ENCODE measurements at regions not wholly inside any gene's neighbourhood (a gene's known extent, or its start where the extent isn't known, plus 50 kb on each side); places are given as distances from the start of the nearest gene placed in this dataset.

DNA sequence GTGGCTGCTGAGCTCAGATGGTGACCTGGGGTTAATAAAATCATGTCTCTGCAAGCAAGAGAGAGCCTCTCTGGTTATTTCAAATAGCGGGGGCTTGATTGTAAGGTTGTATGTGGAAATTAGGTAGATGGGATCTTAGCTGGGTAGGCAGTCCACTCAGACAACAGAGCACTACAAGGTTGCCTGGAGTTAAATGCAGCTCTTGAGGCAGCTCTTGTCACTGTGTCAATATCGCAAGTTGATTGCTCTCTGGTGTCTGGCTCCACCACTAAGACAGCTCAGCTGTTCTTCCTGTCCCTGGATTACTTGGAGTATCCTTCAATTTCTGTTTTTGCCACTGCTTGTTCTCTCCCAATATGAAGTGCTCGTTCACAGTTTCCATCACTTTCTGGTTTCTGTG, 93.8 kb downstream of the C21orf91 start:
- TF ChIP-seq TAF1 (IDR thresholded peaks at IDR 0.05; ENCODE audit: low read depth, low read length) (no peak), POLR2A (IDR thresholded peaks at IDR 0.05; ENCODE audit: low read depth, low read length) (no peak), POLR2AphosphoS5 (IDR thresholded peaks at IDR 0.05; ENCODE audit: low read depth, low read length) (no peak), POU2F2 (IDR thresholded peaks at IDR 0.05; ENCODE audit: low read depth, low read length) (no peak), SPI1 (IDR thresholded peaks at IDR 0.05; ENCODE audit: low read depth, low read length) (no peak), PAX5 (IDR thresholded peaks at IDR 0.05; ENCODE audit: insufficient read depth, low read length, severe bottlenecking) (no peak)
